ENCODE measurements at regions not wholly inside any gene's neighbourhood (a gene's known extent, or its start where the extent isn't known, plus 50 kb on each side); places are given as distances from the start of the nearest gene placed in this dataset.

DNA sequence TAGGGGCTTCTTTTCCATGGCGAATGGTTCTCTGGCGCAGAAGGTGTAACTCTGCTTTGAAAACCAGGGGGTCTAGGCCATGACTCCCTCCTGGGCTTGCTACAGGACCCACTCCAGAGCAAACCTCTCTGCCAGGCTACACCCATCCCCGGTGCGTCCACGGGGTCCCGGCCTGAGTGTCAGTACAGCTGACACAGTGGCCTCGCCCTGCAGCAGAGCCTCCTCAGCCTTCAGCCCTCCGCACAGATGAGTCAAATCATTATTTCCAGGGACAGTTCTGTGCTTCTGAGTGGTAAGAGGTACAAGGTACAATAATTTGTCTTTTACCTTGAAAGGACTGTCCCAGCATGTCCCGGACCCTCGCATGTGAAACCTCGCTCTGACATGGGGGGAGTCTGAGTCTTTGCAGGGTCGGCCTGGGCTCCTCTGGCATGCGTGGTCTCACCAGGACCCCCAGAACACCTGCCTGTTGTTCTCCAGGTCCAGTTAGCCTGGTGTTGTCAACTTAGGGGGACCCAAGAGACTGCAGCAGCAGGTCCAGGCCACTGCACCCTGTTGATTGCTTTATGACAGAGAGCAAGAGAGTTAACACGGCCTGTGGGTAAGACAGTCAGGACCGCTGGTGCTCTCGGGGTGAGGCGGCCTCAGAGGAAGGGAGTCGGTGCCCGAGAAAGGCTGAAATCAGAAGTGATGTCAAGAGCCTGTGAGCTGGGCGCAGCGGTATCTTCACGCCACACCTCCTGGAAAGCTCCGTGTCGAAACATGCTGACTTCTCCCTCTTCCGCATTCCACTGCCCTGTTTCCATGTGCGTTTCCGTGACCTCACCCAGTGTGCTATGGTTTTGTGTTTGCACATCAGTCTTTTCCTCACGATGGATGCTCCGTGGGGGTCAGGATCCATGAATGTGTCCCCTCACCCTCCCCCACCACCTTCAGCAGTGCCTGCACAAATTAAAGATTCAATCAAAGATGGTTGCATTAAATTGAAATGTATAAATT, 340.1 kb downstream of the EIPR1 start:
- H3K9me3 ChIP-seq (replicated peaks; ENCODE audit: control insufficient read depth, insufficient read depth, low read depth, low read length): no peaks in the 10 kb centered on the region
- H3K9me1 ChIP-seq (ENCODE audit: control insufficient read depth, insufficient read depth, low read length): no peaks in the 10 kb centered on the region
- H3K4me2 ChIP-seq (ENCODE audit: insufficient read depth, low read length): no peak overlapping the region
- ATAC-seq (no peak), DNase-seq (ENCODE audit: extremely low read depth in 1 of 4, low spot score in 3 of 4) (no peak), FAIRE-seq (no peak)
- no peak overlapping the region for H3K27ac ChIP-seq (ENCODE audit: extremely low read depth, low read depth, low read length)
- in situ Hi-C loops (cut with MboI) (no loop called here), intact Hi-C loops (cut with micrococcal nuclease) (no loop called here)
- ChIA-PET POLR2A (interaction anchor here (0.7 kb wide), 1 partner anchor 375 kb away, joined by 3 read pairs; no protein-coding TSS in a partner anchor), CTCF (ENCODE audit: low intra/inter-chr PET ratio) (no interaction called here)
- H4K20me1 ChIP-seq (replicated peaks; ENCODE audit: control insufficient read depth, insufficient read depth, low read length): no peaks in the 10 kb centered on the region; the same call in 1 of the 2 replicates
- H3K79me2 ChIP-seq (ENCODE audit: control insufficient read depth, insufficient read depth, low read length): no peaks in the 10 kb centered on the region
- H3K4me1 ChIP-seq (replicated peaks in 1 of 2; ENCODE audit: control insufficient read depth in 2 of 2, insufficient read depth in 2 of 2, low read length in 2 of 2): no peaks in the 10 kb centered on the region; a peak in 1 of 5 replicates
- H3K4me3 ChIP-seq: no peak overlapping the region
- no TSS peak for BruUV-seq (replicated peaks)
- 2% methylated on average over 29 of the region's 29 CpGs for WGBS (ENCODE audit: insufficient coverage, low coverage, missing lambda C conversion rate)
- H2AFZ ChIP-seq (ENCODE audit: low read depth, low read length): no peak overlapping the region
- H3K36me3 ChIP-seq (ENCODE audit: control insufficient read depth, insufficient read depth, low read length): no peaks in the 10 kb centered on the region
- no peak overlapping the region for H3K9ac ChIP-seq (ENCODE audit: insufficient read depth in 1 of 2, low read depth in 2 of 2, low read length in 2 of 2)
- H3K27me3 ChIP-seq (ENCODE audit: control insufficient read depth in 2 of 2, insufficient read depth in 2 of 2, low read length in 2 of 2): peaks cover 50 to 86% of the 10 kb centered on the region in 2 experiments
- TF ChIP-seq, protein P1, sequence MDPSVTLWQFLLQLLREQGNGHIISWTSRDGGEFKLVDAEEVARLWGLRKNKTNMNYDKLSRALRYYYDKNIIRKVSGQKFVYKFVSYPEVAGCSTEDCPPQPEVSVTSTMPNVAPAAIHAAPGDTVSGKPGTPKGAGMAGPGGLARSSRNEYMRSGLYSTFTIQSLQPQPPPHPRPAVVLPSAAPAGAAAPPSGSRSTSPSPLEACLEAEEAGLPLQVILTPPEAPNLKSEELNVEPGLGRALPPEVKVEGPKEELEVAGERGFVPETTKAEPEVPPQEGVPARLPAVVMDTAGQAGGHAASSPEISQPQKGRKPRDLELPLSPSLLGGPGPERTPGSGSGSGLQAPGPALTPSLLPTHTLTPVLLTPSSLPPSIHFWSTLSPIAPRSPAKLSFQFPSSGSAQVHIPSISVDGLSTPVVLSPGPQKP (CRISPR knock-in tag; IDR thresholded peaks at IDR 0.05): no peak
- no peak for TF ChIP-seq CCNT2 (IDR thresholded peaks at IDR 0.05; ENCODE audit: borderline replicate concordance, extremely low read depth, insufficient read length, low read depth, low read length)
- TF ChIP-seq JUNB (CRISPR knock-in tag; conservative IDR thresholded peaks at IDR 0.05): no peak
- TF ChIP-seq TEAD1 (CRISPR knock-in tag; IDR thresholded peaks at IDR 0.05): no peak
- TF ChIP-seq ZNF584 (CRISPR knock-in tag; IDR thresholded peaks at IDR 0.05; ENCODE audit: low read depth): no peak
- no peak for TF ChIP-seq NONO (IDR thresholded peaks at IDR 0.05; ENCODE audit: low read depth in 2 of 2, low read length in 1 of 2)
- TF ChIP-seq SRSF7 (optimal IDR thresholded peaks at IDR 0.05; ENCODE audit: low read depth, low read length): no peak
- TF ChIP-seq CREBBP (IDR thresholded peaks at IDR 0.05; ENCODE audit: low read depth, low read length): no peak
- TF ChIP-seq KAT2B (IDR thresholded peaks at IDR 0.05; ENCODE audit: low read depth, low read length): no peak
- TF ChIP-seq, protein P2, sequence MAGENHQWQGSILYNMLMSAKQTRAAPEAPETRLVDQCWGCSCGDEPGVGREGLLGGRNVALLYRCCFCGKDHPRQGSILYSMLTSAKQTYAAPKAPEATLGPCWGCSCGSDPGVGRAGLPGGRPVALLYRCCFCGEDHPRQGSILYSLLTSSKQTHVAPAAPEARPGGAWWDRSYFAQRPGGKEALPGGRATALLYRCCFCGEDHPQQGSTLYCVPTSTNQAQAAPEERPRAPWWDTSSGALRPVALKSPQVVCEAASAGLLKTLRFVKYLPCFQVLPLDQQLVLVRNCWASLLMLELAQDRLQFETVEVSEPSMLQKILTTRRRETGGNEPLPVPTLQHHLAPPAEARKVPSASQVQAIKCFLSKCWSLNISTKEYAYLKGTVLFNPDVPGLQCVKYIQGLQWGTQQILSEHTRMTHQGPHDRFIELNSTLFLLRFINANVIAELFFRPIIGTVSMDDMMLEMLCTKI (IDR thresholded peaks at IDR 0.05; ENCODE audit: partially characterized antibody): no peak
- no peak for TF ChIP-seq ZNF143 (CRISPR knock-in tag; IDR thresholded peaks at IDR 0.05)
- TF ChIP-seq ZNF586 (CRISPR knock-in tag; conservative IDR thresholded peaks at IDR 0.05): no peak
- TF ChIP-seq, protein P3, sequence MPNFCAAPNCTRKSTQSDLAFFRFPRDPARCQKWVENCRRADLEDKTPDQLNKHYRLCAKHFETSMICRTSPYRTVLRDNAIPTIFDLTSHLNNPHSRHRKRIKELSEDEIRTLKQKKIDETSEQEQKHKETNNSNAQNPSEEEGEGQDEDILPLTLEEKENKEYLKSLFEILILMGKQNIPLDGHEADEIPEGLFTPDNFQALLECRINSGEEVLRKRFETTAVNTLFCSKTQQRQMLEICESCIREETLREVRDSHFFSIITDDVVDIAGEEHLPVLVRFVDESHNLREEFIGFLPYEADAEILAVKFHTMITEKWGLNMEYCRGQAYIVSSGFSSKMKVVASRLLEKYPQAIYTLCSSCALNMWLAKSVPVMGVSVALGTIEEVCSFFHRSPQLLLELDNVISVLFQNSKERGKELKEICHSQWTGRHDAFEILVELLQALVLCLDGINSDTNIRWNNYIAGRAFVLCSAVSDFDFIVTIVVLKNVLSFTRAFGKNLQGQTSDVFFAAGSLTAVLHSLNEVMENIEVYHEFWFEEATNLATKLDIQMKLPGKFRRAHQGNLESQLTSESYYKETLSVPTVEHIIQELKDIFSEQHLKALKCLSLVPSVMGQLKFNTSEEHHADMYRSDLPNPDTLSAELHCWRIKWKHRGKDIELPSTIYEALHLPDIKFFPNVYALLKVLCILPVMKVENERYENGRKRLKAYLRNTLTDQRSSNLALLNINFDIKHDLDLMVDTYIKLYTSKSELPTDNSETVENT (CRISPR knock-in tag; IDR thresholded peaks at IDR 0.05): no peak
- no peak for TF ChIP-seq ZNF384 (IDR thresholded peaks at IDR 0.05; ENCODE audit: low read depth, low read length)
- no peak for TF ChIP-seq SMARCA4 (IDR thresholded peaks at IDR 0.05)
- TF ChIP-seq NCOR1 (IDR thresholded peaks at IDR 0.05): no peak

Data from K562 (cell line).